ENCODE measurements at regions not wholly inside any gene's neighbourhood (a gene's known extent, or its start where the extent isn't known, plus 50 kb on each side); places are given as distances from the start of the nearest gene placed in this dataset.

- H3K4me3 ChIP-seq (ENCODE audit: low read depth, low read length), result no peak overlapping the region
- H3K9ac ChIP-seq, result no peak overlapping the region
- no peak for TF ChIP-seq CTCF (IDR thresholded peaks at IDR 0.05)
- no peaks in the 10 kb centered on the region for H3K9me3 ChIP-seq (ENCODE audit: control insufficient read depth, low read length)
- no peaks in the 10 kb centered on the region for H3K27me3 ChIP-seq (ENCODE audit: control insufficient read depth, insufficient read depth, low read length)
- no peak overlapping the region for H3K27ac ChIP-seq
- H3K4me2 ChIP-seq (ENCODE audit: low read length), result no peak overlapping the region
- no peak overlapping the region for H2AFZ ChIP-seq
- no peaks in the 10 kb centered on the region for H3K4me1 ChIP-seq
- no peaks in the 10 kb centered on the region for H3K36me3 ChIP-seq (ENCODE audit: control insufficient read depth, insufficient read depth, low read length)
- no peaks in the 10 kb centered on the region for H3K79me2 ChIP-seq
These were observed 125.1 kb downstream of the FOXD1 start for GRCh38 chr5:73323466-73323865.

- Histone ChIP-seq H3K36me3 (ENCODE audit: control insufficient read depth, insufficient read depth, low read length) (no peaks in the 10 kb centered on the region), H3K27me3 (ENCODE audit: control insufficient read depth, insufficient read depth, low read length) (no peaks in the 10 kb centered on the region), H2AFZ (no peak overlapping the region), H3K79me2 (no peaks in the 10 kb centered on the region), H3K4me3 (ENCODE audit: low read depth, low read length) (no peak overlapping the region), H3K4me2 (ENCODE audit: low read length) (no peak overlapping the region), H3K27ac (no peak overlapping the region), H3K4me1 (no peaks in the 10 kb centered on the region), H3K9ac (no peak overlapping the region), H3K9me3 (ENCODE audit: control insufficient read depth, low read length) (no peaks in the 10 kb centered on the region)
- TF ChIP-seq CTCF (IDR thresholded peaks at IDR 0.05), result no peak
These were observed 126.0 kb downstream of the FOXD1 start for GRCh38 chr5:73322437-73323076.

GRCh38 chr5:73321757-73322436, 126.7 kb downstream of the FOXD1 start:
- no peak overlapping the region for H3K9ac ChIP-seq
- no peaks in the 10 kb centered on the region for H3K36me3 ChIP-seq (ENCODE audit: control insufficient read depth, insufficient read depth, low read length)
- no peak overlapping the region for H3K4me3 ChIP-seq (ENCODE audit: low read depth, low read length)
- no peak overlapping the region for H3K27ac ChIP-seq
- no peaks in the 10 kb centered on the region for H3K4me1 ChIP-seq
- H2AFZ ChIP-seq, result no peak overlapping the region
- H3K4me2 ChIP-seq (ENCODE audit: low read length), result no peak overlapping the region
- no peaks in the 10 kb centered on the region for H3K79me2 ChIP-seq
- no peaks in the 10 kb centered on the region for H3K27me3 ChIP-seq (ENCODE audit: control insufficient read depth, insufficient read depth, low read length)
- no peak for TF ChIP-seq CTCF (IDR thresholded peaks at IDR 0.05)
- H3K9me3 ChIP-seq (ENCODE audit: control insufficient read depth, low read length), result no peaks in the 10 kb centered on the region

- no peaks in the 10 kb centered on the region for H3K79me2 ChIP-seq
- peaks cover 2% of the 10 kb centered on the region for H3K27me3 ChIP-seq (ENCODE audit: control insufficient read depth, insufficient read depth, low read length)
- no peaks in the 10 kb centered on the region for H3K4me1 ChIP-seq
- no peak overlapping the region for H2AFZ ChIP-seq
- no peaks in the 10 kb centered on the region for H3K9me3 ChIP-seq (ENCODE audit: control insufficient read depth, low read length)
- no peak overlapping the region for H3K4me3 ChIP-seq (ENCODE audit: low read depth, low read length)
- H3K36me3 ChIP-seq (ENCODE audit: control insufficient read depth, insufficient read depth, low read length), result no peaks in the 10 kb centered on the region
- no peak overlapping the region for H3K27ac ChIP-seq
- H3K4me2 ChIP-seq (ENCODE audit: low read length), result no peak overlapping the region
- no peak for TF ChIP-seq CTCF (IDR thresholded peaks at IDR 0.05)
- H3K9ac ChIP-seq, result no peak overlapping the region
These were observed 129.5 kb downstream of the FOXD1 start for GRCh38 chr5:73319036-73319435.

- Histone ChIP-seq H3K4me1 (no peaks in the 10 kb centered on the region), H3K36me3 (ENCODE audit: control insufficient read depth, insufficient read depth, low read length) (no peaks in the 10 kb centered on the region), H2AFZ (no peak overlapping the region), H3K79me2 (no peaks in the 10 kb centered on the region), H3K27me3 (ENCODE audit: control insufficient read depth, insufficient read depth, low read length) (peaks cover 2% of the 10 kb centered on the region), H3K9ac (no peak overlapping the region), H3K27ac (no peak overlapping the region), H3K4me2 (ENCODE audit: low read length) (no peak overlapping the region), H3K9me3 (ENCODE audit: control insufficient read depth, low read length) (no peaks in the 10 kb centered on the region), H3K4me3 (ENCODE audit: low read depth, low read length) (no peak overlapping the region)
- no peak for TF ChIP-seq CTCF (IDR thresholded peaks at IDR 0.05)
These were observed 130.3 kb downstream of the FOXD1 start for GRCh38 chr5:73318308-73318719.

All from parathyroid adenoma (tissue), 2 donors.